TTC549 (cell line): ENCODE measurements at regions not wholly inside any gene's neighbourhood (a gene's known extent, or its start where the extent isn't known, plus 50 kb on each side); places are given as distances from the start of the nearest gene placed in this dataset.
"Not testable (repeated sequence)": the region's sequence is repeated elsewhere in the genome, so short reads cannot be mapped to it uniquely, and the experiment has no call there.

Experiments
- FAIRE-seq: peaks from 2 replicates; lab custom pipeline; 2012; peaks lifted over from hg19 to GRCh38; lab: Jason Lieb, UNC

- FAIRE-seq: no peak
These were observed 67.9 kb upstream of the HECW1 start for GRCh38 chr7:43044511-43044910.

GRCh38 chr7:43054052-43054722, 58.3 kb upstream of the HECW1 start:
- FAIRE-seq: no peak

- FAIRE-seq: no peak
These were observed 55.3 kb upstream of the HECW1 start for GRCh38 chr7:43057141-43057540.

GRCh38 chr7:43058271-43059066, 54.0 kb upstream of the HECW1 start:
- no peak for FAIRE-seq

- not testable (repeated sequence) for FAIRE-seq
These were observed 53.3 kb upstream of the HECW1 start for GRCh38 chr7:43059067-43059600.
